ENCODE measurements at regions not wholly inside any gene's neighbourhood (a gene's known extent, or its start where the extent isn't known, plus 50 kb on each side); places are given as distances from the start of the nearest gene placed in this dataset.

DNA sequence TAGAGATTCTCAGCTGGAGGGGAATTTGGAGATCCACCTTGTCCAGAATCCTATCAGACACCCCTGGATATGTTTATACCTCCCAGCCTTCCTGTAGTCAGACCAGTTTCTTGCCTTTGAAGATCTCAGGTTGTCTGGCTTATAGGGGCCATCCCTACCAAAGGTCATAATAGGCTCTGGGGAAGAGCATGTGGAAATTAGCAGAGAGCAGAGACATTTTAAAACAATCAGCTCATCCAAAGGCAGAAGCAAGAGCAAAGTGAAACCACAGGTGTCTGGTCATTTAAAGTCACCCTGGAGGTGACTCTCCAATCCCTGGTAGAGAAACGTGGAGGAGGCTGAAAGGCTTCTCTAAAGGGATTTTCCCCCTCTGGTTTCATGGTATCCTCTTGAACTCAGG, 299.3 kb upstream of the EEF2KMT start:
- TF ChIP-seq, protein P1, sequence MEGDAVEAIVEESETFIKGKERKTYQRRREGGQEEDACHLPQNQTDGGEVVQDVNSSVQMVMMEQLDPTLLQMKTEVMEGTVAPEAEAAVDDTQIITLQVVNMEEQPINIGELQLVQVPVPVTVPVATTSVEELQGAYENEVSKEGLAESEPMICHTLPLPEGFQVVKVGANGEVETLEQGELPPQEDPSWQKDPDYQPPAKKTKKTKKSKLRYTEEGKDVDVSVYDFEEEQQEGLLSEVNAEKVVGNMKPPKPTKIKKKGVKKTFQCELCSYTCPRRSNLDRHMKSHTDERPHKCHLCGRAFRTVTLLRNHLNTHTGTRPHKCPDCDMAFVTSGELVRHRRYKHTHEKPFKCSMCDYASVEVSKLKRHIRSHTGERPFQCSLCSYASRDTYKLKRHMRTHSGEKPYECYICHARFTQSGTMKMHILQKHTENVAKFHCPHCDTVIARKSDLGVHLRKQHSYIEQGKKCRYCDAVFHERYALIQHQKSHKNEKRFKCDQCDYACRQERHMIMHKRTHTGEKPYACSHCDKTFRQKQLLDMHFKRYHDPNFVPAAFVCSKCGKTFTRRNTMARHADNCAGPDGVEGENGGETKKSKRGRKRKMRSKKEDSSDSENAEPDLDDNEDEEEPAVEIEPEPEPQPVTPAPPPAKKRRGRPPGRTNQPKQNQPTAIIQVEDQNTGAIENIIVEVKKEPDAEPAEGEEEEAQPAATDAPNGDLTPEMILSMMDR (tag by site-specific recombination; IDR thresholded peaks at IDR 0.05), result no peak
- TF ChIP-seq ZNF621 (tag by site-specific recombination; IDR thresholded peaks at IDR 0.05) (no peak), ZBTB20 (tag by site-specific recombination; IDR thresholded peaks at IDR 0.05) (no peak), ZNF239 (tag by site-specific recombination; IDR thresholded peaks at IDR 0.05) (no peak), ZNF580 (tag by site-specific recombination; IDR thresholded peaks at IDR 0.05) (no peak), ZNF184 (tag by site-specific recombination; IDR thresholded peaks at IDR 0.05) (no peak), ZBTB6 (tag by site-specific recombination; IDR thresholded peaks at IDR 0.05) (no peak), ZNF623 (tag by site-specific recombination; IDR thresholded peaks at IDR 0.05) (no peak), PRDM4 (tag by site-specific recombination; IDR thresholded peaks at IDR 0.05) (no peak), ZBTB7A (tag by site-specific recombination; IDR thresholded peaks at IDR 0.05; ENCODE audit: low read depth) (no peak), ZNF561 (tag by site-specific recombination; IDR thresholded peaks at IDR 0.05; ENCODE audit: borderline replicate concordance) (no peak), ZNF274 (IDR thresholded peaks at IDR 0.05; ENCODE audit: low read length) (no peak), ZNF274 (tag by site-specific recombination; IDR thresholded peaks at IDR 0.05; ENCODE audit: borderline replicate concordance) (no peak), ZFHX2 (tag by site-specific recombination; conservative IDR thresholded peaks at IDR 0.05) (no peak), ZNF121 (tag by site-specific recombination; IDR thresholded peaks at IDR 0.05) (no peak)

All from HEK293 (cell line).